GM12878 (cell line): ENCODE measurements at regions not wholly inside any gene's neighbourhood (a gene's known extent, or its start where the extent isn't known, plus 50 kb on each side); places are given as distances from the start of the nearest gene placed in this dataset.

ENCODE experiments used
- E4F1 ChIP-seq: fragments of 450-650 bp; IDR thresholded peaks from 2 replicates; pipeline ENCODE4 v1.6.1; 2018; ENCODE audit warnings: borderline replicate concordance, mild to moderate bottlenecking; ENCODE audit not compliant: partially characterized antibody
- EED ChIP-seq: sonication (generic); IDR thresholded peaks from 2 replicates; pipeline ENCODE4 v1.6.1; 2016; ENCODE audit warnings: antibody characterized with exemption, low read depth
- MEF2A ChIP-seq: IDR thresholded peaks from 2 replicates; pipeline ENCODE4 v1.6.1; 2011; ENCODE audit warnings: low read depth, mild to moderate bottlenecking, low read length, moderate library complexity; ENCODE audit not compliant: insufficient read depth
- NFYB ChIP-seq: IDR thresholded peaks from 2 replicates; pipeline ENCODE4 v1.6.1; 2011; ENCODE audit warnings: low read depth, mild to moderate bottlenecking, low read length, improper control_type of control experiment, moderate library complexity; ENCODE audit not compliant: insufficient read depth
- NRF1 ChIP-seq: conservative IDR thresholded peaks from 2 replicates; pipeline ENCODE4 v1.6.1; 2011; ENCODE audit warnings: mild to moderate bottlenecking, low read depth, low read length, improper control_type of control experiment
- PKNOX1 ChIP-seq: fragments of 450-650 bp; IDR thresholded peaks from 2 replicates; pipeline ENCODE4 v1.6.1; 2016; ENCODE audit warnings: mild to moderate bottlenecking
- ZNF24 ChIP-seq: fragments of 450-650 bp; IDR thresholded peaks from 2 replicates; pipeline ENCODE4 v1.6.1; 2017; ENCODE audit warnings: antibody characterized with exemption, mild to moderate bottlenecking
- ZNF687 ChIP-seq: fragments of 450-650 bp; IDR thresholded peaks from 2 replicates; pipeline ENCODE4 v1.6.1; 2017; ENCODE audit warnings: mild to moderate bottlenecking, moderate library complexity

- TF ChIP-seq ZNF687 (no peak), EED (no peak), ZNF24 (no peak), MEF2A (no peak), NFYB (no peak), PKNOX1 (no peak), E4F1 (no peak), NRF1 (no peak)
These were observed 136.3 kb upstream of the FMN2 start (continued) for GRCh38 chr1:239955431-239955830.
